Retinal pigment epithelial cell (primary cell): ENCODE measurements at regions not wholly inside any gene's neighbourhood (a gene's known extent, or its start where the extent isn't known, plus 50 kb on each side); places are given as distances from the start of the nearest gene placed in this dataset.

ENCODE experiments used
- DNase-seq: peaks from one replicate; pipeline ENCODE4 v3.0.0-alpha.2; 2010; ENCODE audit warnings: low read depth
- H3K4me3 ChIP-seq: 2 replicates; pipeline ENCODE4 v1.5.1; 2011; ENCODE audit warnings: mild to moderate bottlenecking, low read length, control low read depth, moderate library complexity
- CTCF ChIP-seq: conservative IDR thresholded peaks from 2 replicates; pipeline ENCODE4 v1.5.1; 2011; ENCODE audit warnings: low read depth, low read length, control low read depth, inconsistent platforms

GRCh38 chr2:34656632-34657031 is 1057.5 kb upstream of the FAM98A start:
- no peak overlapping the region for H3K4me3 ChIP-seq
- no peak for DNase-seq
- no peak for TF ChIP-seq CTCF

GRCh38 chr2:34652636-34653035 is 1053.5 kb upstream of the FAM98A start:
- no peak for DNase-seq
- H3K4me3 ChIP-seq: no peak overlapping the region
- TF ChIP-seq CTCF: no peak

GRCh38 chr2:34646901-34647300 is 1047.8 kb upstream of the FAM98A start:
- DNase-seq: no peak
- H3K4me3 ChIP-seq: no peak overlapping the region
- TF ChIP-seq CTCF: no peak

- no peak for TF ChIP-seq CTCF
- DNase-seq: no peak
These were observed 1033.2 kb upstream of the FAM98A start for GRCh38 chr2:34632327-34632726.

GRCh38 chr2:34627003-34627402 is 1027.9 kb upstream of the FAM98A start:
- no peak for TF ChIP-seq CTCF
- no peak for DNase-seq
- no peak overlapping the region for H3K4me3 ChIP-seq

More at GRCh38 chr2:34632327-34632726, 1033.2 kb upstream of the FAM98A start:
- no peak overlapping the region for H3K4me3 ChIP-seq

DNA sequence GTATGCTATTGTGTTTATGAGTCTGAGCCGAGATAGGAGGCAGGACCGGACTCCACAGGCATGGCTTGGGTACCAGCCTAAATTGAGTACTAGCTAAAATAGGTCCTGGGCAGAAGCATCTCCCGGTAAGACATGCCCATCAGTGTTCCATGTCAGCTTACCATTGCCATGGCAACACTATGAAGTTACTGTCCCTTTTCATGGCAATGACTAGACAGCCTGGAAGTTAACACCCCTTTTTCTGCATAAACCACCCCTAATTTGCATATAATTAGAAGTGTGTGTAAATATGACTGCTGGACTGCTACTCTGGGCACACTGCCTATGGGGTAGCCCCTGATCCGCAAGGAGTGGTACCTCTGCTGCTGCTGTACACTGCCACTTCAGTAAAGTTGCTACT is 1005.1 kb upstream of the FAM98A start:
- no peak overlapping the region for H3K4me3 ChIP-seq
- TF ChIP-seq CTCF: no peak
- DNase-seq: no peak

- no peak for DNase-seq
- TF ChIP-seq CTCF: no peak
- H3K4me3 ChIP-seq: no peak overlapping the region
These were observed 1003.2 kb upstream of the FAM98A start for GRCh38 chr2:34602262-34602661.
